Breast epithelium (tissue), 4 donors: ENCODE measurements at regions not wholly inside any gene's neighbourhood (a gene's known extent, or its start where the extent isn't known, plus 50 kb on each side); places are given as distances from the start of the nearest gene placed in this dataset.
"Not testable (repeated sequence)": the region's sequence is repeated elsewhere in the genome, so short reads cannot be mapped to it uniquely, and the experiment has no call there.

ENCODE experiments used
- DNase-seq, 2 donors: peaks; one replicate each; pipeline ENCODE4 v3.0.0-alpha.2; 2019; ENCODE audit warnings: low spot score in 2 of 2
- H3K27ac ChIP-seq, 2 donors: fragments of 200-600 bp; sonication (generic) in 1 of 2; one replicate each; pipeline ENCODE4 v1.5.1; 2016 to 2019; ENCODE audit warnings: mild to moderate bottlenecking in 1 of 2
- H3K27me3 ChIP-seq, 2 donors: fragments of 200-600 bp; sonication (generic) in 1 of 2; one replicate each; pipeline versions ENCODE4 v1.5.1 to v1.6.0; 2017 to 2019; ENCODE audit warnings: control low read depth in 1 of 2, mild to moderate bottlenecking in 1 of 2
- H3K36me3 ChIP-seq: fragments of 200-600 bp; one replicate; pipeline ENCODE4 v1.5.1; 2019
- H3K4me1 ChIP-seq, 2 donors: fragments of 200-600 bp; sonication (generic); one replicate each; pipeline ENCODE4 v1.5.1; 2016 to 2019; ENCODE audit warnings: control low read depth in 1 of 2
- H3K4me3 ChIP-seq, 3 donors: fragments of 200-600 bp; sonication (generic); 1 replicate in 2 of 3; 2 replicates in 1 of 3; pipeline ENCODE4 v1.5.1; 2016 to 2019; ENCODE audit warnings: mild to moderate bottlenecking in 3 of 3, moderate library complexity in 2 of 3
- H3K9me3 ChIP-seq, 2 donors: fragments of 200-600 bp; sonication (generic) in 1 of 2; one replicate each; pipeline ENCODE4 v1.5.1; 2016 to 2019; ENCODE audit warnings: control low read depth in 1 of 2
- POLR2A ChIP-seq: fragments of 450-650 bp; IDR thresholded peaks from one replicate; pipeline ENCODE4 v1.6.1; 2016; ENCODE audit warnings: antibody characterized with exemption, mild to moderate bottlenecking, moderate library complexity
- POLR2AphosphoS5 ChIP-seq, 3 donors: sonication (generic); formaldehyde crosslinking; IDR thresholded peaks; one replicate each; pipeline ENCODE4 v1.6.1; 2017; ENCODE audit warnings: antibody characterized with exemption in 3 of 3
- intact Hi-C: fragments of 100-400 bp; cut with DNase I; formaldehyde crosslinking; loops from one replicate; pipeline ENCODE4 v1.15.1; 2023; ENCODE audit warnings: low total_unique reads
- TF ChIP-seq, protein P1 (sequence below), 3 donors: fragments of 450-650 bp; IDR thresholded peaks; one replicate each; pipeline ENCODE4 v1.5.1; 2016 to 2017; ENCODE audit warnings: antibody characterized with exemption in 3 of 3, mild to moderate bottlenecking in 3 of 3, moderate library complexity in 3 of 3

DNA sequence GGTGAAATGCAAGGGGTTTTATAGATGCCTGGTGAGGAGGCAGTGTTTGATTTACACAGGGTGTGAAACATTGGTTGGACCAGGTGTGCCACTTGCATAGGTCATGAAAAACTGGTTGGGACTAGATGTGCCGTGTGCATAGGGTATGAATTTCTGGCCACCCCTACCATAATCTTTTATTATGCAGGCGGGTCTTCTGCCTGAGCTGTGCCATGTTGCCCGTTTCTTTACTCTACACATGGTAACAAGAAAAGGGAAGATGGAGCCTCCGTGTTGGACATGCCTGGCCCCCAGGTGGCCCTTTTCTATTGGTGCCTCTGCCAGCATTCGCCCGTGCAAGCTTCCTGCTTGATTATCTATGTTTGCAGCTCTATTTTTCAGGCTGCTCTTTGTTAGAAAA, 805.4 kb downstream of the TRIB2 start:
- H3K9me3 ChIP-seq = no peaks in the 10 kb centered on the region
- TF ChIP-seq, protein P1, sequence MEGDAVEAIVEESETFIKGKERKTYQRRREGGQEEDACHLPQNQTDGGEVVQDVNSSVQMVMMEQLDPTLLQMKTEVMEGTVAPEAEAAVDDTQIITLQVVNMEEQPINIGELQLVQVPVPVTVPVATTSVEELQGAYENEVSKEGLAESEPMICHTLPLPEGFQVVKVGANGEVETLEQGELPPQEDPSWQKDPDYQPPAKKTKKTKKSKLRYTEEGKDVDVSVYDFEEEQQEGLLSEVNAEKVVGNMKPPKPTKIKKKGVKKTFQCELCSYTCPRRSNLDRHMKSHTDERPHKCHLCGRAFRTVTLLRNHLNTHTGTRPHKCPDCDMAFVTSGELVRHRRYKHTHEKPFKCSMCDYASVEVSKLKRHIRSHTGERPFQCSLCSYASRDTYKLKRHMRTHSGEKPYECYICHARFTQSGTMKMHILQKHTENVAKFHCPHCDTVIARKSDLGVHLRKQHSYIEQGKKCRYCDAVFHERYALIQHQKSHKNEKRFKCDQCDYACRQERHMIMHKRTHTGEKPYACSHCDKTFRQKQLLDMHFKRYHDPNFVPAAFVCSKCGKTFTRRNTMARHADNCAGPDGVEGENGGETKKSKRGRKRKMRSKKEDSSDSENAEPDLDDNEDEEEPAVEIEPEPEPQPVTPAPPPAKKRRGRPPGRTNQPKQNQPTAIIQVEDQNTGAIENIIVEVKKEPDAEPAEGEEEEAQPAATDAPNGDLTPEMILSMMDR (IDR thresholded peaks at IDR 0.05) = no peak
- no peak for TF ChIP-seq POLR2A
- TF ChIP-seq POLR2AphosphoS5 (IDR thresholded peaks at IDR 0.05) = no peak
- DNase-seq = no peak
- intact Hi-C loops = no loop called here
- no peak overlapping the region for H3K27ac ChIP-seq
- no peaks in the 10 kb centered on the region for H3K27me3 ChIP-seq
- H3K4me3 ChIP-seq = no peak overlapping the region
- H3K4me1 ChIP-seq = no peaks in the 10 kb centered on the region
- no peaks in the 10 kb centered on the region for H3K36me3 ChIP-seq

- Histone ChIP-seq H3K27ac (no peak overlapping the region), H3K27me3 (no peaks in the 10 kb centered on the region), H3K9me3 (no peaks in the 10 kb centered on the region), H3K4me1 (no peaks in the 10 kb centered on the region), H3K4me3 (no peak overlapping the region), H3K36me3 (no peaks in the 10 kb centered on the region)
- no peak for DNase-seq
- TF ChIP-seq POLR2A (no peak), POLR2AphosphoS5 (IDR thresholded peaks at IDR 0.05) (no peak)
- TF ChIP-seq, protein P1 (IDR thresholded peaks at IDR 0.05) = no peak
- intact Hi-C loops = no loop called here
Observed at GRCh38 chr2:13522917-13523821, 806.4 kb downstream of the TRIB2 start.

- TF ChIP-seq POLR2AphosphoS5 (IDR thresholded peaks at IDR 0.05) = no peak
- no peak for TF ChIP-seq POLR2A
- TF ChIP-seq, protein P1 (IDR thresholded peaks at IDR 0.05) = no peak
- H3K27ac ChIP-seq = no peak overlapping the region
Observed at GRCh38 chr2:13524492-13524891, 807.8 kb downstream of the TRIB2 start.

DNA sequence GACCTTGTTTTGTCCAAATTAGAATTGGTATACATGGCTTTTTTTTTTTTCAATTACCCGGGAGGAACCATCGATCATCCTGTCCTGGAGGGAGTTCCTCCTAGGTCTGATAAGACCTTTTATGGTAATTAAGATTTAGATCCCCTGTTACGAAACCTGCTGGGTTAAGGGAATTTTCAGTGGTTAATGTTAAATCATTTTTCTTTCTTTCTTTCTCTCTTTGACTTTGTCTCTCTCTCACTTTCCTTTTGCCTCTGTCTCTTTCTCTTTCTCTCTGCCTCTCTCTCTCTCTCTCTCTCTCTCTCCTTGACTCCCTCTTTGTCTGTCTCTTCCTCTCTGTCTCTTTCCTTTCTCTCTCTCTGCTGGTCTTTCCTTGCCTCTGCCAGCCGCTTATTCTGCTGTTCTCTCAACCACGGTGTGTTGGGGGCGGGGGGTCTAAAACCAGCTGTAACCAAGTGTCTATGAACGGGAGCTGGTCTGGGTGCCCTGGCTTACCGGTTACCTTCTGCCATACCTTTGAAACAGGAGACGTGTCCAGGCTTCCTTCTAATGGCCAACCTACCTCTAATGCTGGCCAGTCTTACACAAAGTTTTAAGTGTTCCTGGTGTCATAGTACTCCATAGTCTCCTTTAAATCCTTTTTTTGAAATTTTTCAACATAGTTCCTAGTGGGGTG, 815.1 kb downstream of the TRIB2 start:
- H3K9me3 ChIP-seq, H3K27ac ChIP-seq, H3K36me3 ChIP-seq, intact Hi-C loops, H3K4me3 ChIP-seq, H3K27me3 ChIP-seq, H3K4me1 ChIP-seq, DNase-seq: not testable (repeated sequence)

More at GRCh38 chr2:13524492-13524891, 807.8 kb downstream of the TRIB2 start:
- Histone ChIP-seq H3K9me3 (no peaks in the 10 kb centered on the region), H3K36me3 (no peaks in the 10 kb centered on the region), H3K27me3 (no peaks in the 10 kb centered on the region), H3K4me1 (no peaks in the 10 kb centered on the region), H3K4me3 (no peak overlapping the region)
- DNase-seq = no peak
- intact Hi-C loops = no loop called here

GRCh38 chr2:13532781-13533523, 816.2 kb downstream of the TRIB2 start:
- H3K4me1 ChIP-seq, H3K9me3 ChIP-seq, H3K4me3 ChIP-seq: not testable (repeated sequence)

DNA sequence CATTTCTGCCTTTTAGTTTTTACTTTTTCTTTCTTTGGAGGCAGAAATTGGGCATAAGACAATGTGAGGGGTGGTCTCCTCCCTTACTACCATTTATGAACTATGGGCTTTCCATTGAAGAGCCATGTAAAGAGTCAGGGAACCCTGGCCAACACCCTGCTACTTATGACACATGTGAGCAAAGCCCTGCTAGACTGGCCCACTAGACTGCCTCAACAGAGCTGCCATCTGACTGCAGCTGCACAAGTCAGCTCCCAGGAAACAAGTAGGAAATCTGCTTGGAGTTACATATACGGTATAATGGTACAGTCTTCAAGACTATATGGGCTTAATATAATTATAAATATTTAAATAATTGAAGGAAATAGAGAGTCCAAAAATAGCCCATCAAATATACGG, 816.8 kb downstream of the TRIB2 start:
- no peak for TF ChIP-seq POLR2AphosphoS5 (IDR thresholded peaks at IDR 0.05)
- TF ChIP-seq POLR2A = no peak
- TF ChIP-seq, protein P1 (IDR thresholded peaks at IDR 0.05) = no peak
- intact Hi-C loops = no loop called here
- Histone ChIP-seq H3K4me3 (no peak overlapping the region), H3K27ac (no peak overlapping the region), H3K4me1 (no peaks in the 10 kb centered on the region), H3K9me3 (no peaks in the 10 kb centered on the region), H3K36me3 (no peaks in the 10 kb centered on the region), H3K27me3 (no peaks in the 10 kb centered on the region)
- DNase-seq = no peak

More at GRCh38 chr2:13532781-13533523, 816.2 kb downstream of the TRIB2 start:
- H3K27ac ChIP-seq, H3K27me3 ChIP-seq, intact Hi-C loops, H3K36me3 ChIP-seq, DNase-seq: not testable (repeated sequence)
